GM23338 (cell line): ENCODE measurements at regions not wholly inside any gene's neighbourhood (a gene's known extent, or its start where the extent isn't known, plus 50 kb on each side); places are given as distances from the start of the nearest gene placed in this dataset.
A peak's percentile ranks its signal among the peaks of the same experiment; 100 is the strongest.

Experiments used
- ATAC-seq: fragments of 200-7000 bp; cut with Tn5 transposase; 3 replicates; pipeline ENCODE4 v1.9.1; 2020
- DNase-seq: peaks from one replicate; pipeline ENCODE4 v3.0.0-alpha.2; 2015; ENCODE audit warnings: low spot score
- H2AFZ ChIP-seq: fragments of 200-600 bp; sonication (generic); 2 replicates; pipeline ENCODE4 v1.8.0; 2016; ENCODE audit warnings: antibody characterized with exemption, mild to moderate bottlenecking, moderate library complexity
- H3F3A ChIP-seq: fragments of 200-600 bp; sonication (generic); replicated peaks from 2 replicates; pipeline ENCODE4 v1.8.0; 2017; ENCODE audit warnings: antibody characterized with exemption, mixed run types, low read depth
- H3K27ac ChIP-seq: fragments of 200-600 bp; sonication (generic); 2 replicates; pipeline ENCODE4 v1.6.1; 2016; ENCODE audit warnings: low read depth
- H3K27me3 ChIP-seq: fragments of 200-600 bp; sonication (generic); 2 replicates; pipeline ENCODE4 v1.8.0; 2016; ENCODE audit warnings: mild to moderate bottlenecking, mixed run types, moderate library complexity; ENCODE audit not compliant: insufficient read depth
- H3K36me3 ChIP-seq: fragments of 200-600 bp; sonication (generic); 2 replicates; pipeline ENCODE4 v1.8.0; 2016; ENCODE audit warnings: mild to moderate bottlenecking; ENCODE audit not compliant: insufficient read depth
- H3K4me1 ChIP-seq: fragments of 200-600 bp; sonication (generic); 2 replicates; pipeline ENCODE4 v1.8.0; 2016; ENCODE audit warnings: mild to moderate bottlenecking, moderate library complexity; ENCODE audit not compliant: insufficient read depth
- H3K4me2 ChIP-seq: fragments of 200-600 bp; sonication (generic); 2 replicates; pipeline ENCODE4 v1.7.1; 2017; ENCODE audit warnings: mixed run types
- H3K4me3 ChIP-seq: fragments of 200-600 bp; sonication (generic); 2 replicates; pipeline ENCODE4 v1.6.1; 2016; ENCODE audit warnings: mixed run types
- H3K79me2 ChIP-seq: fragments of 200-600 bp; sonication (generic); replicated peaks from 2 replicates; pipeline ENCODE4 v1.8.0; 2017; ENCODE audit warnings: mild to moderate bottlenecking; ENCODE audit not compliant: insufficient read depth
- H3K9me2 ChIP-seq: fragments of 200-600 bp; sonication (generic); 2 replicates; pipeline ENCODE4 v1.8.0; 2017; ENCODE audit not compliant: insufficient read depth
- H4K20me1 ChIP-seq: fragments of 200-600 bp; sonication (generic); replicated peaks from 2 replicates; pipeline ENCODE4 v1.8.0; 2017; ENCODE audit warnings: mild to moderate bottlenecking; ENCODE audit not compliant: insufficient read depth
- H3K27ac Mint-ChIP-seq: 2 replicates; pipeline ENCODE4 v1.8.0; 2020; ENCODE audit warnings: inconsistent platforms, mild to moderate bottlenecking, moderate library complexity, mixed read lengths
- H3K27me3 Mint-ChIP-seq: 3 replicates; pipeline ENCODE4 v1.8.0; 2022; ENCODE audit warnings: low read depth, mild to moderate bottlenecking, moderate library complexity, mixed read lengths, inconsistent platforms; ENCODE audit not compliant: insufficient read depth, poor library complexity
- H3K36me3 Mint-ChIP-seq: 3 replicates; pipeline ENCODE4 v1.8.0; 2021; ENCODE audit warnings: low read depth, mild to moderate bottlenecking, inconsistent platforms, moderate library complexity, mixed read lengths
- H3K4me1 Mint-ChIP-seq: 3 replicates; pipeline ENCODE4 v1.8.0; 2020; ENCODE audit warnings: mild to moderate bottlenecking, inconsistent platforms, mixed read lengths
- H3K4me3 Mint-ChIP-seq: 3 replicates; pipeline ENCODE4 v1.8.0; 2021; ENCODE audit warnings: moderate library complexity, mild to moderate bottlenecking, inconsistent platforms, mixed read lengths
- H3K9me3 Mint-ChIP-seq: 3 replicates; pipeline ENCODE4 v1.8.0; 2020; ENCODE audit warnings: moderate library complexity, mild to moderate bottlenecking, inconsistent platforms, mixed read lengths
- CTCF ChIP-seq, 2 experiments: fragments of 200-600 bp in 1 of 2; sonication (generic) in 1 of 2; conservative IDR thresholded peaks; 2 replicates each; pipeline versions ENCODE4 v1.5.1 to v1.6.1; 2016 to 2017; ENCODE audit warnings: antibody characterized with exemption in 2 of 2, low read depth in 2 of 2, mild to moderate bottlenecking in 2 of 2, moderate library complexity in 1 of 2
- EZH2phosphoT487 ChIP-seq: fragments of 200-600 bp; sonication (generic); IDR thresholded peaks from one replicate; pipeline ENCODE4 v1.8.1; 2018; ENCODE audit warnings: antibody characterized with exemption; ENCODE audit not compliant: unreplicated experiment
- NANOG ChIP-seq: IDR thresholded peaks from 2 replicates; pipeline ENCODE4 v1.6.1; 2016; ENCODE audit warnings: antibody characterized with exemption, borderline replicate concordance
- POLR2AphosphoS5 ChIP-seq: IDR thresholded peaks from 2 replicates; pipeline ENCODE4 v1.6.1; 2016; ENCODE audit warnings: antibody characterized with exemption, low read depth
- REST ChIP-seq: IDR thresholded peaks from one replicate; pipeline ENCODE4 v1.6.1; 2018; ENCODE audit warnings: antibody characterized with exemption; ENCODE audit not compliant: unreplicated experiment
- STAT1 ChIP-seq: IDR thresholded peaks from one replicate; pipeline ENCODE4 v1.6.1; 2016; ENCODE audit warnings: antibody characterized with exemption; ENCODE audit not compliant: unreplicated experiment
- ZNF114 ChIP-seq: fragments of 250-450 bp; sonication (Bioruptor Pico); IDR thresholded peaks from 2 replicates; pipeline ENCODE4 v1.5.0; 2020; ENCODE audit warnings: mild to moderate bottlenecking, moderate library complexity

GRCh38 chr2:48905696-48906095 lies 150.2 kb upstream of the LHCGR start (continued):
- TF ChIP-seq CTCF (conservative IDR thresholded peaks at IDR 0.05; ENCODE audit: low read depth in 2 of 2) (no peak), REST (no peak), EZH2phosphoT487 (no peak), ZNF114 (CRISPR knock-in tag) (no peak)

GRCh38 chr2:48902521-48902920 lies 147.0 kb upstream of the LHCGR start:
- Histone ChIP-seq H4K20me1 (no peaks in the 10 kb centered on the region), H3F3A (no peaks in the 10 kb centered on the region), H3K4me2 (no peak overlapping the region), H3K36me3 (no peaks in the 10 kb centered on the region), H3K79me2 (no peaks in the 10 kb centered on the region), H3K27me3 (no peaks in the 10 kb centered on the region), H3K27ac (no peak overlapping the region), H3K4me3 (no peak overlapping the region), H2AFZ (no peak overlapping the region), H3K9me2 (peaks cover 13% of the 10 kb centered on the region; the same call in 1 of the 2 replicates), H3K4me1 (no peaks in the 10 kb centered on the region)
- H3K4me1 Mint-ChIP-seq = no peaks in the 10 kb centered on the region
- H3K27me3 Mint-ChIP-seq = peaks cover 4% of the 10 kb centered on the region
- ATAC-seq (no peak), DNase-seq (peak; percentile 32)
- H3K36me3 Mint-ChIP-seq = no peaks in the 10 kb centered on the region
- no peaks in the 10 kb centered on the region for H3K9me3 Mint-ChIP-seq
- H3K4me3 Mint-ChIP-seq = no peak overlapping the region
- TF ChIP-seq CTCF (conservative IDR thresholded peaks at IDR 0.05; ENCODE audit: low read depth in 2 of 2) (peak; percentile 17 to 27; a peak in 2 of 4 replicates), STAT1 (no peak)
- no peak overlapping the region for H3K27ac Mint-ChIP-seq

- Mint-ChIP-seq H3K4me1 (no peaks in the 10 kb centered on the region), H3K36me3 (no peaks in the 10 kb centered on the region), H3K4me3 (no peak overlapping the region), H3K27me3 (peaks cover 4% of the 10 kb centered on the region), H3K27ac (no peak overlapping the region), H3K9me3 (no peaks in the 10 kb centered on the region)
- Histone ChIP-seq H4K20me1 (no peaks in the 10 kb centered on the region), H3K9me2 (peaks cover 13% of the 10 kb centered on the region), H3K4me1 (no peaks in the 10 kb centered on the region), H3K4me2 (no peak overlapping the region), H3K4me3 (no peak overlapping the region), H3F3A (no peaks in the 10 kb centered on the region), H3K27ac (no peak overlapping the region), H3K27me3 (no peaks in the 10 kb centered on the region), H3K79me2 (no peaks in the 10 kb centered on the region), H2AFZ (no peak overlapping the region), H3K36me3 (no peaks in the 10 kb centered on the region)
- DNase-seq (no peak), ATAC-seq (no peak)
- TF ChIP-seq POLR2AphosphoS5 (no peak), NANOG (no peak)
Measured at GRCh38 chr2:48901416-48901815, 145.9 kb upstream of the LHCGR start.
